HCT116 (cell line): ENCODE measurements at regions not wholly inside any gene's neighbourhood (a gene's known extent, or its start where the extent isn't known, plus 50 kb on each side); places are given as distances from the start of the nearest gene placed in this dataset.

Experiments used
- ATAC-seq: fragments of 200-7000 bp; cut with Tn5 transposase; 2 replicates; pipeline ENCODE4 v1.9.1; 2020; ENCODE audit warnings: mild to moderate bottlenecking, moderate library complexity
- BruUV-seq: library from RNA; stranded (reverse); fragments of 400-500 nt; replicated peaks from 2 replicates; lab custom pipeline; 2021; lab: Mats Ljungman, UMichigan
- CTCF ChIA-PET: fragments of 300-600 bp; sonication (Branson Sonifier 250); formaldehyde crosslinking; loops from one replicate; lab custom pipeline; 2021; ENCODE audit warnings: antibody characterized with exemption; lab: Charles Lee
- POLR2A ChIA-PET: fragments of 300-600, 350-600 bp; sonication (Branson Sonifier 250); formaldehyde crosslinking; loops from one replicate; lab custom pipeline; 2021; ENCODE audit warnings: antibody characterized with exemption; lab: Charles Lee
- RAD21 ChIA-PET, 2 experiments: fragments of 300-600 bp; sonication (Branson Sonifier 250); formaldehyde crosslinking; loops; one replicate each; lab custom pipeline; 2023; ENCODE audit warnings: low total read pairs in 2 of 2; ENCODE audit not compliant: uncharacterized antibody in 2 of 2, unreplicated experiment in 2 of 2, low non-redundant PET in 1 of 2; lab: Charles Lee
- DNase-seq: peaks from one replicate; pipeline ENCODE4 v3.0.0-alpha.2; 2010; ENCODE audit warnings: low read depth, low spot score
- H2AFZ ChIP-seq: fragments of 200-600 bp; shearing (Covaris generic), sonication (generic); 2 replicates; pipeline ENCODE4 v1.6.1; 2017; ENCODE audit warnings: low read depth, mixed run types, mixed read lengths, antibody characterized with exemption, low read length; ENCODE audit not compliant: poor library complexity, severe bottlenecking
- H3K27ac ChIP-seq: 2 replicates; pipeline ENCODE4 v1.5.1; 2012; ENCODE audit warnings: low read depth, low read length
- H3K27me3 ChIP-seq: fragments of 200-600 bp; sonication (generic); 2 replicates; pipeline ENCODE4 v1.6.1; 2016; ENCODE audit warnings: mixed run types, low read length, mixed read lengths; ENCODE audit not compliant: insufficient read depth
- H3K36me3 ChIP-seq, 2 experiments: fragments of 200-500 bp in 1 of 2; fragments of 200-600 bp in 1 of 2; sonication (Bioruptor generic) in 1 of 2; sonication (generic) in 1 of 2; 2 replicates each; pipeline versions ENCODE4 v1.5.1 to v1.6.1; 2014 to 2016; ENCODE audit warnings: low read length in 2 of 2, inconsistent platforms in 1 of 2, mixed read lengths in 1 of 2, mixed run types in 1 of 2; ENCODE audit not compliant: insufficient read depth in 2 of 2, control insufficient read depth in 1 of 2
- H3K4me1 ChIP-seq, 2 experiments: fragments of 200-600 bp in 1 of 2; sonication (generic) in 1 of 2; 2 replicates each; pipeline versions ENCODE4 v1.5.1 to v1.6.1; 2012 to 2017; ENCODE audit warnings: low read length in 2 of 2, inconsistent platforms in 1 of 2, mild to moderate bottlenecking in 1 of 2, mixed read lengths in 1 of 2, mixed run types in 1 of 2, moderate library complexity in 1 of 2; ENCODE audit not compliant: insufficient read depth in 2 of 2, control insufficient read depth in 1 of 2
- H3K4me2 ChIP-seq: fragments of 200-600 bp; sonication (generic); 2 replicates; pipeline ENCODE4 v1.6.1; 2017; ENCODE audit warnings: mixed run types, low read length, mixed read lengths
- H3K4me3 ChIP-seq, 2 experiments: fragments of 200-600 bp in 1 of 2; sonication (generic) in 1 of 2; replicated peaks in 1 of 2; 2 replicates each; pipeline ENCODE4 v1.5.1; 2011 to 2016; ENCODE audit warnings: low read length in 2 of 2, control low read depth in 1 of 2, low read depth in 1 of 2, mild to moderate bottlenecking in 1 of 2, mixed read lengths in 1 of 2, mixed run types in 1 of 2
- H3K79me2 ChIP-seq: fragments of 200-600 bp; sonication (generic); 2 replicates; pipeline ENCODE4 v1.6.1; 2017; ENCODE audit warnings: mild to moderate bottlenecking, mixed run types, low read length, moderate library complexity, mixed read lengths; ENCODE audit not compliant: insufficient read depth
- H3K9ac ChIP-seq: fragments of 200-600 bp; sonication (generic); 2 replicates; pipeline ENCODE4 v1.6.1; 2016; ENCODE audit warnings: low read length, mixed read lengths
- H3K9me2 ChIP-seq: fragments of 200-600 bp; sonication (generic), shearing (Covaris generic); 2 replicates; pipeline ENCODE4 v1.6.1; 2017; ENCODE audit warnings: mixed run types, mild to moderate bottlenecking, moderate library complexity; ENCODE audit not compliant: insufficient read depth
- H3K9me3 ChIP-seq, 2 experiments: fragments of 200-500 bp in 1 of 2; fragments of 200-600 bp in 1 of 2; sonication (Bioruptor generic) in 1 of 2; sonication (generic) in 1 of 2; 2 replicates each; pipeline ENCODE4 v1.6.1; 2014 to 2017; ENCODE audit warnings: low read length in 2 of 2, mixed read lengths in 2 of 2, inconsistent platforms in 1 of 2, low read depth in 1 of 2, mild to moderate bottlenecking in 1 of 2, mixed run types in 1 of 2, moderate library complexity in 1 of 2; ENCODE audit not compliant: control insufficient read depth in 1 of 2, insufficient read depth in 1 of 2
- H4K20me1 ChIP-seq: fragments of 200-600 bp; sonication (generic), shearing (Covaris generic); 2 replicates; pipeline ENCODE4 v1.6.1; 2017; ENCODE audit warnings: mixed run types, mild to moderate bottlenecking, moderate library complexity; ENCODE audit not compliant: insufficient read depth
- CEBPB ChIP-seq: IDR thresholded peaks from 2 replicates; pipeline ENCODE4 v1.6.1; 2012; ENCODE audit warnings: low read depth
- ELF1 ChIP-seq: IDR thresholded peaks from 2 replicates; pipeline ENCODE4 v1.6.1; 2012; ENCODE audit warnings: low read depth, borderline replicate concordance
- EZH2phosphoT487 ChIP-seq: fragments of 200-600 bp; IDR thresholded peaks from 2 replicates; pipeline ENCODE4 v1.6.1; 2018; ENCODE audit warnings: antibody characterized with exemption, borderline replicate concordance
- FOSL1 ChIP-seq: IDR thresholded peaks from 2 replicates; pipeline ENCODE4 v1.6.1; 2012; ENCODE audit warnings: low read depth
- POLR2A ChIP-seq: IDR thresholded peaks from 2 replicates; pipeline ENCODE4 v1.7.0; 2011; ENCODE audit warnings: borderline replicate concordance; ENCODE audit not compliant: insufficient read depth, insufficient read length; ENCODE audit errors: extremely low read depth
- POLR2AphosphoS5 ChIP-seq: IDR thresholded peaks from 2 replicates; pipeline ENCODE4 v1.6.1; 2011; ENCODE audit warnings: mild to moderate bottlenecking, low read depth, low read length, moderate library complexity
- RAD21 ChIP-seq: IDR thresholded peaks from 2 replicates; pipeline ENCODE4 v1.6.1; 2012; ENCODE audit warnings: low read depth, mild to moderate bottlenecking
- SP1 ChIP-seq: IDR thresholded peaks from 2 replicates; pipeline ENCODE4 v1.6.1; 2012; ENCODE audit warnings: low read depth
- SRF ChIP-seq: IDR thresholded peaks from 2 replicates; pipeline ENCODE4 v1.6.1; 2012; ENCODE audit warnings: low read depth
- TCF7L2 ChIP-seq: IDR thresholded peaks from 2 replicates; pipeline ENCODE4 v1.7.0; 2011; ENCODE audit warnings: borderline replicate concordance, inconsistent platforms; ENCODE audit not compliant: insufficient read depth, insufficient read length; ENCODE audit errors: extremely low read depth
- YY1 ChIP-seq: IDR thresholded peaks from 2 replicates; pipeline ENCODE4 v1.6.1; 2011; ENCODE audit warnings: low read length, low read depth, moderate library complexity, mild to moderate bottlenecking; ENCODE audit not compliant: insufficient replicate concordance; ENCODE audit errors: extremely low read depth
- ZFX ChIP-seq: fragments of 450-650 bp; IDR thresholded peaks from 2 replicates; pipeline ENCODE4 v1.6.1; 2017
- ZNF274 ChIP-seq: fragments of 200-500 bp; sonication (Bioruptor generic); IDR thresholded peaks from 2 replicates; pipeline ENCODE4 v1.6.1; 2014; ENCODE audit warnings: mild to moderate bottlenecking, low read depth, low read length, inconsistent platforms
- intact Hi-C: fragments of 100-400 bp; cut with micrococcal nuclease; formaldehyde crosslinking; loops from 2 replicates; pipeline ENCODE4 v1.10.0; 2022
- TF ChIP-seq, protein P1 (sequence below): IDR thresholded peaks from 2 replicates; pipeline ENCODE4 v1.6.1; 2012
- TF ChIP-seq, protein P2 (sequence below): IDR thresholded peaks from 2 replicates; pipeline ENCODE4 v1.6.1; 2012; ENCODE audit warnings: low read depth
- TF ChIP-seq, protein P3 (sequence below), 3 experiments: fragments of 200-600 bp in 1 of 3; sonication (generic) in 1 of 3; IDR thresholded peaks in 2 of 3; conservative IDR thresholded peaks in 1 of 3; 2 replicates each; pipeline ENCODE4 v1.5.1; 2012 to 2017; ENCODE audit warnings: low read depth in 2 of 3, low read length in 2 of 3, antibody characterized with exemption in 1 of 3, borderline replicate concordance in 1 of 3, control low read depth in 1 of 3, mild to moderate bottlenecking in 1 of 3, mixed read lengths in 1 of 3, mixed run types in 1 of 3, moderate library complexity in 1 of 3; ENCODE audit not compliant: insufficient read depth in 1 of 3
- TF ChIP-seq, protein P4 (sequence below): IDR thresholded peaks from 2 replicates; pipeline ENCODE4 v1.6.1; 2012

DNA sequence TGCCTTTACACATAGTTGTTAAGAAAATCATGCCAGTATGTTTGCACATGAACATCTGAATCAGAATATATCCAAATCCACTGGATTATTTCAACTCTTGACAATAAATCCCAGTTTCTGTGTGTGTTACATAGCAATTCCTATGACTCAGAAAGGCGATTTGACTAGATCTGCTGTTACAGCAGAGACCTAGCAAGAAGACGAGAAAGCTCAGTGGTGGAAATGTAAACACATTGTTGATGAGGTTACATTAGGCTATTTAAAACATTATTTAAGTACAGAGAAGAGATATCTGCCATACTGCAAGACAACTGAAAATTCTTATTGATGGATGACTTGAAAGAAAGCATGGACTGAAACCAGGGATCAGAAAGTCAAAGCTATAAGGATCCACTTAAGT is 73.0 kb upstream of the SMIM21 start:
- ChIA-PET RAD21 (no interaction called here), POLR2A (no interaction called here)
- Histone ChIP-seq H2AFZ (no peak overlapping the region), H3K27ac (no peak overlapping the region), H3K79me2 (no peaks in the 10 kb centered on the region)
- no peak for TF ChIP-seq TCF7L2
- no peak for TF ChIP-seq EZH2phosphoT487
- TF ChIP-seq ZFX, result no peak
- no peak for TF ChIP-seq YY1
- TF ChIP-seq ELF1, result no peak
- TF ChIP-seq, protein P1, sequence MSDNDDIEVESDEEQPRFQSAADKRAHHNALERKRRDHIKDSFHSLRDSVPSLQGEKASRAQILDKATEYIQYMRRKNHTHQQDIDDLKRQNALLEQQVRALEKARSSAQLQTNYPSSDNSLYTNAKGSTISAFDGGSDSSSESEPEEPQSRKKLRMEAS, result no peak
- no peak for TF ChIP-seq POLR2A
- TF ChIP-seq SP1, result no peak
- no peak for TF ChIP-seq ZNF274
- TF ChIP-seq FOSL1, result no peak
- TF ChIP-seq, protein P2, sequence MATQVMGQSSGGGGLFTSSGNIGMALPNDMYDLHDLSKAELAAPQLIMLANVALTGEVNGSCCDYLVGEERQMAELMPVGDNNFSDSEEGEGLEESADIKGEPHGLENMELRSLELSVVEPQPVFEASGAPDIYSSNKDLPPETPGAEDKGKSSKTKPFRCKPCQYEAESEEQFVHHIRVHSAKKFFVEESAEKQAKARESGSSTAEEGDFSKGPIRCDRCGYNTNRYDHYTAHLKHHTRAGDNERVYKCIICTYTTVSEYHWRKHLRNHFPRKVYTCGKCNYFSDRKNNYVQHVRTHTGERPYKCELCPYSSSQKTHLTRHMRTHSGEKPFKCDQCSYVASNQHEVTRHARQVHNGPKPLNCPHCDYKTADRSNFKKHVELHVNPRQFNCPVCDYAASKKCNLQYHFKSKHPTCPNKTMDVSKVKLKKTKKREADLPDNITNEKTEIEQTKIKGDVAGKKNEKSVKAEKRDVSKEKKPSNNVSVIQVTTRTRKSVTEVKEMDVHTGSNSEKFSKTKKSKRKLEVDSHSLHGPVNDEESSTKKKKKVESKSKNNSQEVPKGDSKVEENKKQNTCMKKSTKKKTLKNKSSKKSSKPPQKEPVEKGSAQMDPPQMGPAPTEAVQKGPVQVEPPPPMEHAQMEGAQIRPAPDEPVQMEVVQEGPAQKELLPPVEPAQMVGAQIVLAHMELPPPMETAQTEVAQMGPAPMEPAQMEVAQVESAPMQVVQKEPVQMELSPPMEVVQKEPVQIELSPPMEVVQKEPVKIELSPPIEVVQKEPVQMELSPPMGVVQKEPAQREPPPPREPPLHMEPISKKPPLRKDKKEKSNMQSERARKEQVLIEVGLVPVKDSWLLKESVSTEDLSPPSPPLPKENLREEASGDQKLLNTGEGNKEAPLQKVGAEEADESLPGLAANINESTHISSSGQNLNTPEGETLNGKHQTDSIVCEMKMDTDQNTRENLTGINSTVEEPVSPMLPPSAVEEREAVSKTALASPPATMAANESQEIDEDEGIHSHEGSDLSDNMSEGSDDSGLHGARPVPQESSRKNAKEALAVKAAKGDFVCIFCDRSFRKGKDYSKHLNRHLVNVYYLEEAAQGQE, result no peak
- no peak for TF ChIP-seq SRF
- TF ChIP-seq CEBPB, result no peak
- TF ChIP-seq POLR2AphosphoS5, result no peak
- TF ChIP-seq, protein P3, sequence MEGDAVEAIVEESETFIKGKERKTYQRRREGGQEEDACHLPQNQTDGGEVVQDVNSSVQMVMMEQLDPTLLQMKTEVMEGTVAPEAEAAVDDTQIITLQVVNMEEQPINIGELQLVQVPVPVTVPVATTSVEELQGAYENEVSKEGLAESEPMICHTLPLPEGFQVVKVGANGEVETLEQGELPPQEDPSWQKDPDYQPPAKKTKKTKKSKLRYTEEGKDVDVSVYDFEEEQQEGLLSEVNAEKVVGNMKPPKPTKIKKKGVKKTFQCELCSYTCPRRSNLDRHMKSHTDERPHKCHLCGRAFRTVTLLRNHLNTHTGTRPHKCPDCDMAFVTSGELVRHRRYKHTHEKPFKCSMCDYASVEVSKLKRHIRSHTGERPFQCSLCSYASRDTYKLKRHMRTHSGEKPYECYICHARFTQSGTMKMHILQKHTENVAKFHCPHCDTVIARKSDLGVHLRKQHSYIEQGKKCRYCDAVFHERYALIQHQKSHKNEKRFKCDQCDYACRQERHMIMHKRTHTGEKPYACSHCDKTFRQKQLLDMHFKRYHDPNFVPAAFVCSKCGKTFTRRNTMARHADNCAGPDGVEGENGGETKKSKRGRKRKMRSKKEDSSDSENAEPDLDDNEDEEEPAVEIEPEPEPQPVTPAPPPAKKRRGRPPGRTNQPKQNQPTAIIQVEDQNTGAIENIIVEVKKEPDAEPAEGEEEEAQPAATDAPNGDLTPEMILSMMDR (IDR thresholded peaks at IDR 0.05 in 2 of 3, conservative IDR thresholded peaks at IDR 0.05 in 1 of 3; ENCODE audit: borderline replicate concordance in 1 of 3, insufficient read depth in 1 of 3, low read depth in 2 of 3, low read length in 2 of 3), result no peak
- TF ChIP-seq, protein P4, sequence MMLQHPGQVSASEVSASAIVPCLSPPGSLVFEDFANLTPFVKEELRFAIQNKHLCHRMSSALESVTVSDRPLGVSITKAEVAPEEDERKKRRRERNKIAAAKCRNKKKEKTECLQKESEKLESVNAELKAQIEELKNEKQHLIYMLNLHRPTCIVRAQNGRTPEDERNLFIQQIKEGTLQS, result no peak
- TF ChIP-seq RAD21, result no peak
- TF ChIP-seq, all 23 proteins: peak for 0
- CTCF ChIA-PET, result interaction anchor here (1.6 kb wide), 1 partner anchor 22 kb away, joined by 4 read pairs; no protein-coding TSS in a partner anchor
- Histone ChIP-seq H3K36me3 (no peaks in the 10 kb centered on the region), H3K9ac (no peak overlapping the region), H4K20me1 (no peaks in the 10 kb centered on the region), H3K9me3 (no peaks in the 10 kb centered on the region), H3K4me2 (no peak overlapping the region), H3K27me3 (no peaks in the 10 kb centered on the region), H3K9me2 (no peaks in the 10 kb centered on the region), H3K4me3 (no peak overlapping the region), H3K4me1 (no peaks in the 10 kb centered on the region)
- DNase-seq (no peak), ATAC-seq (no peak)
- intact Hi-C loops, result no loop called here
- no TSS peak for BruUV-seq
